GM21367 (cell line): ENCODE measurements at regions not wholly inside any gene's neighbourhood (a gene's known extent, or its start where the extent isn't known, plus 50 kb on each side); places are given as distances from the start of the nearest gene placed in this dataset.

ENCODE experiments used
- ATAC-seq: cut with Tn5 transposase; IDR thresholded peaks from one replicate; pipeline ENCODE4 v1.9.1; 2021; ENCODE audit not compliant: unreplicated experiment

GRCh38 chr3:177724020-177724638 is 526.8 kb upstream of the TBL1XR1 start:
- ATAC-seq, result no peak

GRCh38 chr3:177725165-177725564 is 527.9 kb upstream of the TBL1XR1 start:
- ATAC-seq, result no peak

- no peak for ATAC-seq
Measured at GRCh38 chr3:177726807-177727206, 529.5 kb upstream of the TBL1XR1 start.

- no peak for ATAC-seq
Measured at GRCh38 chr3:177729956-177730681, 532.8 kb upstream of the TBL1XR1 start.

GRCh38 chr3:177730814-177731213 is 533.5 kb upstream of the TBL1XR1 start:
- no peak for ATAC-seq

GRCh38 chr3:177731644-177732268 is 534.5 kb upstream of the TBL1XR1 start:
- no peak for ATAC-seq

GRCh38 chr3:177733233-177733632 is 536.0 kb upstream of the TBL1XR1 start:
- no peak for ATAC-seq

GRCh38 chr3:177733936-177734335 is 536.7 kb upstream of the TBL1XR1 start:
- no peak for ATAC-seq

- no peak for ATAC-seq
Measured at GRCh38 chr3:177735431-177735830, 538.1 kb upstream of the TBL1XR1 start.

GRCh38 chr3:177739461-177739860 is 542.2 kb upstream of the TBL1XR1 start:
- ATAC-seq, result no peak

GRCh38 chr3:177740254-177740653 is 543.0 kb upstream of the TBL1XR1 start:
- ATAC-seq, result no peak

GRCh38 chr3:177742273-177742672 is 545.0 kb upstream of the TBL1XR1 start:
- no peak for ATAC-seq

- no peak for ATAC-seq
Measured at GRCh38 chr3:177743173-177743890, 546.0 kb upstream of the TBL1XR1 start.

- no peak for ATAC-seq
Measured at GRCh38 chr3:177744873-177745606, 547.8 kb upstream of the TBL1XR1 start.

- ATAC-seq, result no peak
Measured at GRCh38 chr3:177745607-177746005, 548.3 kb upstream of the TBL1XR1 start.

- no peak for ATAC-seq
Measured at GRCh38 chr3:177746337-177746933, 549.2 kb upstream of the TBL1XR1 start.

- ATAC-seq, result no peak
Measured at GRCh38 chr3:177749836-177750235, 552.6 kb upstream of the TBL1XR1 start.

- ATAC-seq, result no peak
Measured at GRCh38 chr3:177750436-177750835, 553.2 kb upstream of the TBL1XR1 start.

GRCh38 chr3:177751770-177752169 is 554.5 kb upstream of the TBL1XR1 start:
- no peak for ATAC-seq

- ATAC-seq, result no peak
Measured at GRCh38 chr3:177752831-177753230, 555.5 kb upstream of the TBL1XR1 start.
